ENCODE measurements at regions not wholly inside any gene's neighbourhood (a gene's known extent, or its start where the extent isn't known, plus 50 kb on each side); places are given as distances from the start of the nearest gene placed in this dataset.

DNA sequence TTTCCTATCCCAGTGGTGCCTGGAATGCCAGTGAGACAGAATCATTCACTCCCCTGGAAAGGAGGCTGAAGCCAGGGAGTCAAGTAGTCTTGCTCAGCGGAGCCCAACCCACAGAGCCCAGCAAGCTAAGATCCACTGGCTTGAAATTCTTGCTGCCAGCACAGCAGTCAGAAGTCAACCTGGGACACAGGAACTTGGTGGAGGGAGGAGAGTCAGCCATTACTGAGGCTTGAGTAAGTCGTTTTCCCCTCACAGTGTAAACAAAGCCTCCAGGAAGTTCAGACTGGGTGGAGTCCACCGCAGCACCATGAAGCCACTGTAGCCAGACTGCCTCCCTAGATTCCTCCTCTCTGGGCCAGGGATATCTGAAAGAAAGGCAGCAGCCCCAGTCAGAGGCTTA is 283.2 kb upstream of the CPEB2 start:
- TF ChIP-seq EZH2 (IDR thresholded peaks at IDR 0.05; ENCODE audit: low read length) = no peak
- TF ChIP-seq, protein P1, sequence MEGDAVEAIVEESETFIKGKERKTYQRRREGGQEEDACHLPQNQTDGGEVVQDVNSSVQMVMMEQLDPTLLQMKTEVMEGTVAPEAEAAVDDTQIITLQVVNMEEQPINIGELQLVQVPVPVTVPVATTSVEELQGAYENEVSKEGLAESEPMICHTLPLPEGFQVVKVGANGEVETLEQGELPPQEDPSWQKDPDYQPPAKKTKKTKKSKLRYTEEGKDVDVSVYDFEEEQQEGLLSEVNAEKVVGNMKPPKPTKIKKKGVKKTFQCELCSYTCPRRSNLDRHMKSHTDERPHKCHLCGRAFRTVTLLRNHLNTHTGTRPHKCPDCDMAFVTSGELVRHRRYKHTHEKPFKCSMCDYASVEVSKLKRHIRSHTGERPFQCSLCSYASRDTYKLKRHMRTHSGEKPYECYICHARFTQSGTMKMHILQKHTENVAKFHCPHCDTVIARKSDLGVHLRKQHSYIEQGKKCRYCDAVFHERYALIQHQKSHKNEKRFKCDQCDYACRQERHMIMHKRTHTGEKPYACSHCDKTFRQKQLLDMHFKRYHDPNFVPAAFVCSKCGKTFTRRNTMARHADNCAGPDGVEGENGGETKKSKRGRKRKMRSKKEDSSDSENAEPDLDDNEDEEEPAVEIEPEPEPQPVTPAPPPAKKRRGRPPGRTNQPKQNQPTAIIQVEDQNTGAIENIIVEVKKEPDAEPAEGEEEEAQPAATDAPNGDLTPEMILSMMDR (optimal IDR thresholded peaks at IDR 0.05 in 1 of 3, IDR thresholded peaks at IDR 0.05 in 1 of 3, conservative IDR thresholded peaks at IDR 0.05 in 1 of 3; ENCODE audit: extremely low read depth in 1 of 3, insufficient read depth in 2 of 3, low read length in 3 of 3) = no peak
